Putamen (tissue), 1 donor: ENCODE measurements at regions not wholly inside any gene's neighbourhood (a gene's known extent, or its start where the extent isn't known, plus 50 kb on each side); places are given as distances from the start of the nearest gene placed in this dataset.
"Not testable (repeated sequence)": the region's sequence is repeated elsewhere in the genome, so short reads cannot be mapped to it uniquely, and the experiment has no call there.

Source experiments
- DNase-seq: peaks from one replicate; pipeline ENCODE4 v3.0.0-alpha.2; 2016; ENCODE audit warnings: low spot score

DNA sequence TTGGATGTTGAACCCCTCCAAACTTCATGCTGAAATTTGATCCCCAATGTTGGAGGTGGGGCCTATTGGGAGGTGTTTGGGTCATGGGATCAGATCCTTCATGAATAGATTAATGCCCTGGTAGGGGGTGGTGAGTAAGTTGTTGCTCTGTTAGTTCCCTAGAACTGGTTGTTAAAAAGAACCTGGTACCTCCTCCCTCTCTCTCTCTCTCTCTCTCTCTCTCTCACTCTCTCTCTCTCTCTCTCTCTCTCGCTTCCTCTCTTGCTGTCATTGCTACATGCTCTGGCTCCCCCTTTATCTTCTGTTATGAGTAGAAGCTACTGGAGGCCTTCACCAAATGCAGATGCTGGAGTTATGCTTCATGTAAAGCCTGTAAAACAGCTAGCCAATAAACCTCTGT, 498.2 kb upstream of the NR5A2 start:
- no peak for DNase-seq

DNA sequence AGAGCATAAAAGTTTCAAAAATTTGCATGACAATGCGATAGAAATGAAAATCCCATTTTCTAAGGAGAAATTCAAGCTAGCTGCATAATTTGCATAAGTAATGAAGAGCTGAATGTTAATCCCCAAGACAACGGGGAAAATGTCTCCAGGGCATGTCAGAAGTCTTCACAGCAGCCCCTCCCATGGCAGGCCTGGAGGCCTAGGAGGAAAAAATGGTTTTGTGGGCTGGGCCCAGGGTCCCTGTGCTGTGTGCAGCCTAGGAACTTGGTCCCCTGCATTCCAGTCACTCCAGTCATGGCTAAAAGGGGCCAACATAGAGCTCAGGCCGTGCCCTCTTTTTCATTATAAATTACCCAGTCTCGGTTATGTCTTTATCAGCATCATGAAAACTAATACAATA, 494.1 kb upstream of the NR5A2 start:
- DNase-seq = not testable (repeated sequence)

DNA sequence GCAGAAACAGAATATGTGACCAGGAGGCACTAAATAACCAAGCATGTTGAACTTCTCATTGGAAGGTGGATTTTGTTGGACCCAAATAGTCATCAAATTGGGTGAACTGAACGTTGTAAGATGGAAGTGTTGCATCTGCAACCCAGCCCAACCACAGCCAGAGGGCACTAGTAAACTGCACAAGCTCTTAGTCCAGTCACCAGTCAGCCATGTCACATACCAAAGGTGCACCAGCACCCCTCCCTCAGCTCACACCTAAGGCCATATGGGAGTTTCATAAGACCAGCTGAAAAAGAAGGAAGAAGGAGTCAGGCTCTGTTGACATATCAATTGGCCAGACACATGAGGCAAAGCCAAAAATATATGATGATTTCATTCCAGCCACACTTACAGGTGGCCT, 481.7 kb upstream of the NR5A2 start:
- DNase-seq = no peak

DNA sequence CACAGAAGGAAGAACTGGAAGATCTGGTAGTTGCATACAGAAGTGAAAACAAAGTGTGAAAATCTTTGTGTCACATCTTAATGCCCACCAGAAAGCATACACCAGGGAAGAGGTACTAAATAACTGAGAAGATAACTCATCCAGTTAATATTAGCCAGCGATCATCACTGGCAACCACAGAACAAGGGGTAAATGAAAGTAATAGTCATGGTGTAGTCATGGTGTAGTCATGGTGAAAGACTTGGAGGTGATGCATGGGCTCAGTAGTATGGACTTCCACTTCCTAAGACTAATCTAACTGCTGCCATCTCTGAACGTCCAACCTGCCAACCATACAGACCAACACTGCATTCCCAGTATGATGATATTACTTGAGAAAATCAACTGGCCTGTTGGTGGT, 481.2 kb upstream of the NR5A2 start:
- DNase-seq = no peak

DNA sequence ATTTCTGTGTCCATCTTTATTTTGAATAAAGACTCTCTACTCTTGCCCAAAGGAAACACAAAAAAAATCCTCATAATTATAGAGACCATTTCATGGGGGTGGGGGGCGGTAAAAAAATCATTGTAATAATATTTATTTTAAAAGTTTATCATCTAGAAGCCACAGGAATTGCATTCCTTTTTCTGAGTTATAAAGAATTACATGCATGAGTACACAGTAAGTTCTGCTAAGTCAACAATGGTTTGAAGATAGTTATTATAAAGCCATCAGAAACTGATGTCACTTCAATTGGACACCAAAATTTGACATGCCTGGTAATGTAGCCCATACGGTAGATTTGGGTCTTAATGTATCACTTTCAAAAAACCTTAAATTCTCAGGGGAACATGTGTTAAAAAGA, 478.1 kb upstream of the NR5A2 start:
- no peak for DNase-seq

DNA sequence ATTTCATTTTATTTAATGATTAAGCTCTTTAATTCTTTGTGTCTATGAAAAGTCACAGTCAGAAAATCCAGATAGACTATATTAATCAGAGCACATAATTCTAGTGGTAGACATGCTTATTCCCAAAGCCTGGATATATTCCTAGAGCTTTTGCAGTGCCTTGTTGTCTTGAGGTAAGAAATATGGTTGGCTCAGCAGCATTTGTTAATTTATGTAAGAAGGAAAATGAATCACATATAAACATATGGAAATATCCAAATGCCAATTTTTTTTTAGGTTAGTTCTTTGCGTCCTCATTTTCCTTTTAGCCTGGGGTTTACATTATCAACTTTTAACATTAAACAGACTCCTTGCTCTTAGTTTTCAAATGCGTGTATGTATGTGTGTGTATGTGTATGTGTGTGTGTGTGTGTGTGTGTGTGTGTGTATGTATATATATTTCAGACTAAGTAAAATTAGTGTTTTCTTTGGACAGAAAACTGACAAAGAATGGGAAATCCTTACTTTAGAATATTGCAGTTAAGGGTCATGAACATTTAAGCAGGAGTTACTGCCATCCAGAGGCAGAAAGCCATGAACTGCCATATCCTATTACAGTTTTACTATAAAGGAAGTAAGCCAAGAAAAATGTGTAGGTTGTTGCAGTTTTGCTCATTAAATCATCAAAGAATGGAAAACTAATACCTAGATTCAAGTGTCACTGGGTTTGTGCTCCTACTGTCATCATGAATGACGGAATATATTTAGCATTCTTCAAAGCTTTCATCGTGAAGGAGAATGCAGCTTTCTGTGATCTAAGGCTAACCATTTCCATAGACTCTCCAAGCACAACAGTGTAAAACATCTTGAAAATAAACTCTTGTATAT, 477.1 kb upstream of the NR5A2 start:
- DNase-seq = peak; percentile 1

DNA sequence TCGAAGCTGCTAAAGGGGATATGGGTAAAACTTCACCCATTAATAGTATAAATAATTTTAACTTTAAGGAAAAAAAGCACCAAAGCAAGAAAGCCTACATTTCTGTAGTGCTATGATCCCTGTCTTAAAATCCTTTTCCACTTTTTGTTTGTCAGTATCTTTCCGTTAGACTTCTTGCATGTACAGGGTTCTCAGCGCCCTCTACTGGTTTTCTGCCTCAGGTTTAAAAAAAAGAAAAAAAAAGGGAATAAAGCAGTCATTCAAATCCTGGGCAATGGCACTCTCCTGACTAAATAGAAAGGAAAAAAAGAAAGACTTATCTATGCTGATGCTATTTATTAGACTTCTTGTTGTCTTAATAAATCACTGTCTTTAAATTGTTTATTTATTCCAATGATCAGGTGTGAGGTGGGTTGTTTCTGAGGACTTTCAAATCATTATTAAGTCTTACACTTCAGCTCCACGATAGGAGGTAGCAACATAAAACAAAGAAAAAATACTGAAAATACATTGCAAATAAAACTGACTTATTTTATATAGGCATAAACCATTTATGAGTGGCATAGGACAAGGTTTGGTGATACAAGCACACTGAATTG, 475.4 kb upstream of the NR5A2 start:
- peak; percentile 75 for DNase-seq

DNA sequence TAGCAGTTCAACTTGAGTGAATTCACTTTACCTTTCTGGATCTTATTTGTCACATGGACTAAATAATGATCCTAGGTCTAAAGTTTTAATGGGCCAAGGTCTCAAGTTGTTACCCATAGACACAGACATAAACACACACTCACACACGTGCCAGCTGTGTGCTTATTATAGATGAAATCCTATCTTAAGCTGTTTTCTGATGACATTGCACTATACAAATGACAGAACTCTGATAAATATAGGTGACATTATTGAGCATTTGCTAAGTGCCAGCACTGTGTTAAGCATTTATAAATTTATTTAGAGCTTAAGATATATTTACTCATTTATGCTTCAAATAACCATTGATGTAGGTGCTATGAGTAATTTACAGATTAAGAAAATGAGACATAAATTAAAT, 474.4 kb upstream of the NR5A2 start:
- no peak for DNase-seq

DNA sequence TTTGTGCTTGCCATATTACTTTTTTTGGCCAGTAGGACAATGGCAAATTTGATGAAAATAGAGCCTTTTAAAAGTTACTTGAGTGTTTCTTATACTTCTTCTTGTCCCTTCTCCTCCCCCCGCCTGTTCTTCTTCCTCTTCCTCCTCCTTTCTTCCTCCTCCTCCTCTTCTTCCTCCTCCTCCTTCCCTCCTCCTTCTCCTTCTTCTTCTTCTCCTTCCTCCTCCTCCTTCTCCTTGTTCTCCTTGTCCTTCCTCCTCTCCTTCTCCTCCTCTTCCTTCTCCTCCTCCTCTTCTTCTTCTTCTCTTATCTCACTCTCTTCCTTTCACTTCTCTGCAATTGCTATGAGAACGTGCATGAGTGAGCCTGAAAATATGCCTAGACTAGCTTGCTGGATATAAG, 466.2 kb upstream of the NR5A2 start:
- DNase-seq = no peak

DNA sequence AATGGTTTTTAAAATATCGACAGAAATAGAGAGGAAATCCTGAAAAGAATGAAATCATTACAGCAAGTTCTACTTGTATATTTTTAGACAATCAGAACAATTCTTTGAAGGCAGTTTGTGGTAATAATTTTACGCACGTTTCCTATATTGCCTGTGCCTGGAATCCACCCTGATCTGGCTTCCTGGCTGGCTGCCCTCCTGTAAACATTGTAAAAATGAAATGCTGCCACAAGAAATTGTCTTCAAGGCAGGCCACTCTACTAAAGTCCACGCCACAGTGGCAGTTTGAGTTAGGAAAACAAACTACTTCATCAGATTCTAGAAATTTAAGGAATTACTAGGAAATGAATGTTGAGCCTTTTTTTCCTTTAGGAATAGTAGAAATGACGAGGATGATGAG, 454.5 kb upstream of the NR5A2 start:
- DNase-seq = no peak

DNA sequence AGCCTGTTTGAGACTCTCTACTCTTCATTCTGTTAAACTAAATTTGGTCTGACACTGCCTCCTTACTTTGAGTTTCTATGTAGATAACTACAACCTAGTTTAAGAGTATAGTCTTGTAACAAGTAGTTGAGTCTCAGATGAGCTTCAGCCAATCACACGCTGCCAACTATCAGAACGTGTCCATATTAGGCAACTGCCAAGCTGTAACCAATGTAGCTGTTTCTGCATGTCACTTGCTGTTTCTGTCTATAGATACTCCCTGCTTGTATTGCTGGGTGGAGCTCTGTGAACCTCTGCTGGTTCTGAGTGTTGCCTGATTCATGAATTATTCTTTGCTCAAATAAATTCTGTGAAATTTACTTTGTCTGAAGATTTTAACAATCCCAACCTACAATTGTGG, 452.6 kb upstream of the NR5A2 start:
- DNase-seq = no peak

DNA sequence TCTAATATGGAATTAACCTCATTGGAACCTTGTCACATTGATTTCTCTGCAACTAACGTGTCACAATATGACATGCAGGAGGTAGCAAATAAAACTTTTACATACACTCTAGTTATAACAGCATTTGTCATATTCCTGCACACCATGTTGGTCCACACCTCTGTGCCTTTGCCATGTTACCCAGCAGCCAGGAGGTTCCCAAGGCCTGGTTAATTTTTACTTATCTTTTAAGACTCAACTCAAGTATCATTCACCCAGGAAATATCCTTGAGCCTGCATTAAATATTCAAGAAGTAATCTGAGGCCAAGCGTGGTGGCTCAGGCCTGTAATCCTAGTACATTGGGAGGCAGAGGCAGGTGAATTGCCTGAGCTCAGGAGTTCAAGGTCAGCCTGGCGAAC, 447.2 kb upstream of the NR5A2 start:
- no peak for DNase-seq

DNA sequence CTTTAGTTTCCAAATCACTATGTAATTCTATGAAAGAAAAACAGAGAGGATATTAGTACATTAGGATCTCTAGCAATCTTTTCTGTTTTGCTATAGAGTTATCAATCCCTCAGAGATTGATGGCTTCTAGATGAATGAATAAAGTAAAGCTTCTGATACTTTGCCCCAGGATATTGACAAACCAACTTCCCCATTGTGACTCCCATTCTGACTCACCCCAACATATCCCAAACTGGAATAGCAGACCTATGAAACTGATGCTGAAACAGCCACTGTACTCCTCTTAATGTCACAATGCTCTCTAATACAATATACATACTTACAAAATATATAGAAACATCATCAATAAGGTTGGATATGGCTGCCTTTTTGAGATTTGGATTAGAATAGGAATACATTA, 442.1 kb upstream of the NR5A2 start:
- DNase-seq = no peak

DNA sequence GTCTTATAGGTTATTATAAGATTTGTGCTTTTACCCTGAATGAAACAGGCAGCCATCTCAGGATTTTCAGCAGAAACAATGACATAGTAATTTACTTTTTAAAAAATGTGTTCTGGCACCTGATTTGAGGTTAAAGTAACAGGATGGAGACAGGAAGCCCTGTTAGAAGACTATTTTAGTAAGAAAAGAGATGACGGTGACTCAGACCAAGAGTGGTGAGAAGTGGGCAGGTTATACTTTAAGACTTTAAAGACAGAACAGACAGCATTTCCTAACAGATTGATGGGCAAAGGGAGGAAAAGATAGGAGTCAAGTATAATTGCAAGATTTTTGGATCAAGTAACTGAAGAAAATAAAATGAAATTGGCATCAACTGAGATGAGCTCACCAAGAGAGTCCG, 436.8 kb upstream of the NR5A2 start:
- DNase-seq = no peak

DNA sequence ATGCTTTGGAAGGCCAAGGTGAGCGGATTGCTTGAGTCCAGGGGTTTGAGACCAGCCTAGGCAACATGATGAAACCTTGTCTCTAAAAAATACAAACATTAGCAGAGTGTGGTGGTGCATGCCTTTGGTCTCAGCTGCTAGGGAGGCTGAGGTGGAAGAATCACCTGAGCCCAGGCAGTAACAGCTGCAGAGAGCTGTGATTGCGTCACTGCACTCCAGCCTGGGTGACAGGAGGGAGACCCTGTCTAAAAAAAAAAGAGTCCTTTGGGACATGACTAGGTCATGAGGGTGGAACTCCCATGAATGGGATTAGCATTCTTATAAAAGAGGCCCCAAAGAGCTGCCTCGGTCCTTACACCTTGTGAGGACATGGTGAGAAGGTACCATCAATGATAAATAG, 436.0 kb upstream of the NR5A2 start:
- no peak for DNase-seq

DNA sequence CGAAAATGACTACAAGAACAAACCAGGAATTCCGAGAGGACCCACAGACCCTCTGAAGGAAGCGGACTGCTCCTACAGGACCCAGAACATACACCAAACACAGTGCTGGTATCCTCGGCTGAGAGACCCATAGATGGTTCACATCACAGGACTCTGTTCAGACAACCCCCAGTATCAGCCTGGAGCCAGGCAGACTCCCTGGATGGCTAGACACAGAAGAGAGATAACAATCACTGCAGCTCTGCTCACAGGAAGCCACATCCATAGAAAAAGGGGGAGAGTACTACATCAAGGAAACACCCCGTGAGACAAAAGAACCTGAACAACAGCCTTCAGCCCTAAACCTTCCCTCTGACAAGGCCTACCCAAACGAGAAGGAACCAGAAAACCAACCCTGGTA, 434.0 kb upstream of the NR5A2 start:
- no peak for DNase-seq

DNA sequence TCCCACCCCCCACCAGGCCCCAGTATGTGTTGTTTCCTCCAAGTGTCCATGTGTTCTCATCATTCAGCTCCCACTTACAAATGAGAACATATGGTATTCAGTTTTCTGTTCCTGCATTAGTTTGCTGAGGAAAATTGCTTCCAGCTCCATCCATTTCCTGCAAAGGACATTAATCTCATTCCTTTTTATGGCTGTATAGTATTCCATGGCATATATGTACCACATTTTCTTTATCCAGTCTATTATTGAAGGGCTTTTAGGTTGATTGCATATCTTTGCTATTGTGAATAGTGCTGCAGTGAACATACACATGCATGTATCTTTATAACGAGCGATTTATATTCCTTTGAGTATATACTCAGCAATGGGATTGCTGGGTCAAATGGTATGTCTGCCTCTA, 431.1 kb upstream of the NR5A2 start:
- DNase-seq = not testable (repeated sequence)

DNA sequence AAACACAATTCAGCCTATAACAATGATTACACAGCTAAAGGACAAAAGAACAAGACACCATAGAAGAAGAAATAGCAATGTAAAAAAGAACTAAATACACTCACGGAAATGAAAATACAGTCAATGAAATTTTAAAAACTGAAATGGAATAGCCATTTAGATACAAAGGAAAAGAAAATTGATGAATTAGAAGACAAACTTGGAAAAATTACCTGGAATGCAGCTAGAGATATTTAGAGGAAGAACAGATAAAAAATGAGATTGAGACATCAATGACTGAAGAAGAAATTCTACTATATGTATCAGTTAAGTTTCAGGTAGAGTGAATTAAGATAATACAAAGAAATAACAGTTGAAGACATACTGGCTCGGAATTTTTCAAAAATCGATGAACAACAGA, 430.4 kb upstream of the NR5A2 start:
- DNase-seq = no peak

DNA sequence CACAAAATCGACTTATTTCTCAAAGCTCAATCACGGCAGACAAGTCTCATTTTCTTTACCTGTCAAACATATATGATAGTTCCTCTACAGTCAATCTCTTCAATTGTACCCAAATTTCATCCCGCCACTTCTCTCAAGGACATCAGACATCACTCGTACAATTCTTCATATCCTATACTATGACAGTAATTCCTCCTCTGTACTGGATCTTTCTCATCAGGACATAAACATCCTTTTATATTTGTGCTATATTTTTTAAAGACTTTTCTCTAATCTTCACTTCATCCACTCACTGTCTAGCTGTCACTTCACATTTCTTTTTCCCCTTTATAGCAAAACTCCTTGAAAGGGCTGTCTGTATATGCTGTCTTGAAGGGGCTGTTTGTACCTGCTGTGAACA, 419.1 kb upstream of the NR5A2 start:
- DNase-seq = no peak

DNA sequence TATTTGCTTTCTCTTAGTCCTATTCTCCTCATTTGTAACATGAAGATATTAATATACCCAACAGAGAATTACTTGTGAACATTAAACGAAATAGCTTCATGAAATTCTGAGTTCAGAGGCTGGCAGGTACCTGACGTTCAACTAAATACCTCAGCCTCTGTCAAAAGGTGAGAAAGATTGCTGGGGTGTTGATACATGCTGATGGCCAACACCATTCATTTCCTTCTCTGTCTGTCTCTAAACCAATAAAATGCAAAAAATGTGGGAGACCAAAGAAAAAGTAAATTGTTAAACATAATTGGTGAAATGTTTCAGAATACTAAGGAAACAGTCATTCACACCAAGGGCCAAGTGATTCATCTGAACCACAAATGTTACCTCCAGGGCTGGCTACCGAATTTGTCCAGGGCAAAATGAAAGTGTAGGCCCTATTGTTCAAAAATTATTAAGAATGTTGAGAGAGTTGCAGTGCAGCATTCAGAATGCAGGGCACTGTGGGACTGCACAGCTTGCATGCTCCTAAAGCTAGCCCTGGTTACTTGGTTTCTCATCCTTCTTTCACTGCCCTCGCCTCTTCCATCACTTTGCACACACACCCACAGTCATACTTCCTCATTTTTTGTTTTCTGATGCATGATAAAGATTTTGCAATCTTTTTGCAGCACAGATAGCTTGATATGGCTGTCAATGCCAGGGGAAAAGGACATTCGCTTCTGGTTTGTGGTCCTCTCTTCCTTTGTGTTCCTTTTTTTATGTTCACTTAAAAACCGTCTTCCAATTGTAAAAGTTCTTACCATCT, 414.3 kb upstream of the NR5A2 start:
- no peak for DNase-seq

DNA sequence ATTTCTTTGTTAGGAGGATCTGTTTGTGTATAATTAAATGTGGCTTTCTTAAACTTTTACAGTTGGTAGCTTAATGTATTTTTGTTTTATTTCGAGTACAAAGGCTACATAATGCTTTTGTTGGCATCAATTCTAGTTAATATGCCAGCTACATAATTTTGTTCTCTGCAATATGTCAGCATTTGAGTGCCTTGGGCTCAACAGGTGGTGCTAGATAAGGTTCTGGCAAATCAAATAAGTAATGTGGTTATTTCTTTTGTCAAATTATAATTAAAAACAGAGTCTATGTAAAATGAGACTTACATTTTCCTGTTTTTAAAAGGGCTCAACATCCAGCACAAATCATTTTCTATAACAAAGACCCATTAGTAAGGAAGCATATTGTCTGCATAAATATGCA, 410.6 kb upstream of the NR5A2 start:
- DNase-seq = no peak

DNA sequence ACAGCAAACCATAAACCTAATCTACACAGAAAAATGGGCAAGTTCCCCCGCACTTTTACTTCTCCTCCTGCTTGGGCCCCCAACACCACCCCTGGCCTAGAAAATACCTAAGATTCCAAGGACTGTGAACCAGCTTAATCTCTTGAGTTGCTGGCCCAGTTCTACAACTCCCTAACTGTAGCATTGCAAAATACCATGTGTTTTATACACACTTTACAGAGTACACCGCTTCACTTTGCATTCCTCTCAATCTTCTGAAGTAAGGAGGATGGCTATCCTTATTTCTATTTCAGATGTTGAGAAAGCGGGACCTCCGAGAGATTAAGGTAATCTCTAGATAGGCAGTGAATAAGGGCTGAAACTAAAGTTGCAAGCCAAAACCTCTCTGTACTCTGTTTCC, 408.3 kb upstream of the NR5A2 start:
- no peak for DNase-seq

DNA sequence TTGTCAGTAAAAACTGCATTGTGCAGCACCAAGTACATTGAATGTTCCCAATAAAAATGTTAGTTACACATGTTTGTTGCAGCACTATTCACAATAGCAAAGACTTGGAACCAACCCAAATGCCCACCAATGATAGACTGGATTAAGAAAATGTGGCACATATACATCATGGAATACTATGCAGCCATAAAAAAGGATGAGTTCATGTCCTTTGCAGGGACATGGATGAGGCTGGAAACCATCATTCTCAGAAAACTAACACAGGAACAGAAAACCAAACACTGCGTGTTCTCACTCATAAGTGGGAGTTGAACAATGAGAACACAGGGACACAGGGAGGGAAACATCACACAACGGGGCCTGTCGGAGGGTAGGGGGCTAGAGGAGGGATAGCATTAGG, 401.3 kb upstream of the NR5A2 start:
- DNase-seq = not testable (repeated sequence)
